ENCODE measurements at regions not wholly inside any gene's neighbourhood (a gene's known extent, or its start where the extent isn't known, plus 50 kb on each side); places are given as distances from the start of the nearest gene placed in this dataset.

DNA sequence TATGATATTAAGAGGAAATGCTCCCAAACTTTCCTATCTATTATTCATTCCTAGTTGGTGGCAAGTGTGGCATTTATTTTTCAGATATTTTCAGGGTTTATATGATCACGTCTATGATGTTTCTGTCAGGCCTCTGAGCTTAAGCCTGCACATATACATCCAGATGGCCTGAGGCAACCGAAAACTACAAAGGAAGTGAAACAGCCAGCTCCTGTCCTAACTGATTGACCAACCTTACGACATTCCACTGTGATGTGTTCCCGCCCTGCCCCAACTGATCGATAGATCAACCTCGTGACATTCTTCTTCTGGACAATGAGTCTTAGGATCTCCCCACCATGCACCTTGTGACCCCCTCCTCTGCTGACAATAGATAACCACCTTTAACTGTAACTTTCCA is 67.6 kb upstream of the CTSO start:
- H3K27me3 ChIP-seq: no peaks in the 10 kb centered on the region
- intact Hi-C loops (cut with DNase I): no loop called here
- 87 to 92% (median 89%) methylated on average over 6 of the region's 6 CpGs for WGBS, 4 donors

DNA sequence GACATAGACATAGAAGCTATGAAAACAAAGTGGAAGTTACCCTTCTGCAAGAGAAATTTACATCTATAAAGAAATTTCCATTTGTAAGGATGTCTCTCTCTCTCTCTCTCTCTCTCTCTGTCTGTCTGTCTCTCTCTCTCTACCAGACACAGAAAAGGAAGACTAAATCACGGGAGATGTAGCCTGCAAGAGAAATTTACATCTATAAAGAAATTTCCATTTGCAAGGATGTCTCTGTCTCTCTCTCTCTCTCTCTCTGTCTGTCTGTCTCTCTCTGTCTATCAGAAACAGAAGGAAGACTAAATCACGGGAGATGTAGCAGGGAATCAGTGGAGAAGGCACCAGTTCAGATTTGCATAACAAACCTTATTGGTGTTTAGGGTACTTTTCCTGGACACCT is 65.6 kb upstream of the CTSO start:
- H3K9me3 ChIP-seq: no peaks in the 10 kb centered on the region
- 32 to 40% (median 36%) methylated on average over 2 of the region's 2 CpGs for WGBS, 4 donors
- H3K27me3 ChIP-seq: no peaks in the 10 kb centered on the region
- no peaks in the 10 kb centered on the region for H3K36me3 ChIP-seq
- DNase-seq (no peak), ATAC-seq (no peak)
- H3K4me3 ChIP-seq: no peak overlapping the region
- intact Hi-C loops (cut with DNase I): no loop called here
- TF ChIP-seq POLR2A (IDR thresholded peaks at IDR 0.05): no peak
- TF ChIP-seq, protein P1, sequence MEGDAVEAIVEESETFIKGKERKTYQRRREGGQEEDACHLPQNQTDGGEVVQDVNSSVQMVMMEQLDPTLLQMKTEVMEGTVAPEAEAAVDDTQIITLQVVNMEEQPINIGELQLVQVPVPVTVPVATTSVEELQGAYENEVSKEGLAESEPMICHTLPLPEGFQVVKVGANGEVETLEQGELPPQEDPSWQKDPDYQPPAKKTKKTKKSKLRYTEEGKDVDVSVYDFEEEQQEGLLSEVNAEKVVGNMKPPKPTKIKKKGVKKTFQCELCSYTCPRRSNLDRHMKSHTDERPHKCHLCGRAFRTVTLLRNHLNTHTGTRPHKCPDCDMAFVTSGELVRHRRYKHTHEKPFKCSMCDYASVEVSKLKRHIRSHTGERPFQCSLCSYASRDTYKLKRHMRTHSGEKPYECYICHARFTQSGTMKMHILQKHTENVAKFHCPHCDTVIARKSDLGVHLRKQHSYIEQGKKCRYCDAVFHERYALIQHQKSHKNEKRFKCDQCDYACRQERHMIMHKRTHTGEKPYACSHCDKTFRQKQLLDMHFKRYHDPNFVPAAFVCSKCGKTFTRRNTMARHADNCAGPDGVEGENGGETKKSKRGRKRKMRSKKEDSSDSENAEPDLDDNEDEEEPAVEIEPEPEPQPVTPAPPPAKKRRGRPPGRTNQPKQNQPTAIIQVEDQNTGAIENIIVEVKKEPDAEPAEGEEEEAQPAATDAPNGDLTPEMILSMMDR (IDR thresholded peaks at IDR 0.05): no peak
- no peak overlapping the region for H3K27ac ChIP-seq
- no peaks in the 10 kb centered on the region for H3K4me1 ChIP-seq

More for the DNA sequence above, 67.6 kb upstream of the CTSO start:
- no peak overlapping the region for H3K4me3 ChIP-seq
- ATAC-seq (no peak), DNase-seq (no peak)
- no peak for TF ChIP-seq POLR2A (IDR thresholded peaks at IDR 0.05)
- TF ChIP-seq, protein P1 (IDR thresholded peaks at IDR 0.05): no peak
- H3K9me3 ChIP-seq: no peaks in the 10 kb centered on the region
- no peaks in the 10 kb centered on the region for H3K36me3 ChIP-seq
- H3K4me1 ChIP-seq: no peaks in the 10 kb centered on the region
- H3K27ac ChIP-seq: no peak overlapping the region

DNA sequence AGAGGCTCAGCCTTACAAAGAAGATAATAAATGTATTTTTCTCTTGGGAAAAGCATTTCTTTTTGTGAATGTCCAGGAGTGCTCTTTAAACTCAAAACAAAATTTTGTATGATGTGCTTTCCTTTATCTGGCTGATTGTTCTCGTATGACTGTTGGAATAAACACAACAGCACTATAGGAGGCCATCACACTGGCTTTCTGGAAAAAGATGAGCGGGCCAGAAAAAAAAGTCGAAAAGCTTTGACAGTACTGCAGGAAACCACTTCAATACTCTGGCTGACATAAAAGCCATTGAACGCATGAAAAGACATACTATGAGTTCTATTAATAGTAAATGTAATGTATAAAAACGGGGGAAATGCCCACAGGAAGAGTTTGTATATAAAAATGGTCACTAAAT is 64.7 kb upstream of the CTSO start:
- Histone ChIP-seq H3K36me3 (no peaks in the 10 kb centered on the region), H3K27ac (no peak overlapping the region), H3K4me1 (no peaks in the 10 kb centered on the region), H3K9me3 (no peaks in the 10 kb centered on the region), H3K27me3 (no peaks in the 10 kb centered on the region), H3K4me3 (no peak overlapping the region)
- DNase-seq: no peak
- no peak for ATAC-seq
- TF ChIP-seq POLR2A (IDR thresholded peaks at IDR 0.05): no peak
- TF ChIP-seq, protein P1 (IDR thresholded peaks at IDR 0.05): no peak
- WGBS, 4 donors: 44 to 62% (median 50%) methylated on average over 5 of the region's 5 CpGs
- intact Hi-C loops (cut with DNase I): no loop called here

DNA sequence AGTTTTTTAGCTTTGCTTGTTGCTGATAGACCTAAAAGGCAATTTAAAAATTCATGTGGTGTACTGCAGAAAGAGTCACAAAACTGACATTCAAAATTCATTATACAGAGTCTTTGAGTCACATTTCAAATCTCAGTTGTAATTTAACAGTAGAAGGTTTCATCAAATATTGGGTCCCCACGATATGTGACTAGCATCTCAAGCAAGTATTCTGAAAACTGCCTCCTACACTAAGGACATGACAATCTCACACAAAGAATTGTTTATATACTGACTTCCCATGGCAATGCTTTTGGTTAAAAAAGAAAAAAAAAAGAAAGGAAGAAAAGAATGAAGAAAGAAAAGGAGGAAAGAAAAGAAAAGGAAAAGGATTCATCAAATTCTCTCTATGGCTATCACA is 62.1 kb upstream of the CTSO start:
- WGBS, 4 donors: 67 to 83% (median 79%) methylated on average over 1 of the region's 1 CpG
- TF ChIP-seq, protein P1 (IDR thresholded peaks at IDR 0.05): no peak
- no peak for TF ChIP-seq POLR2A (IDR thresholded peaks at IDR 0.05)

More for the DNA sequence above, 62.1 kb upstream of the CTSO start:
- Histone ChIP-seq H3K27me3 (no peaks in the 10 kb centered on the region), H3K9me3 (no peaks in the 10 kb centered on the region), H3K27ac (no peak overlapping the region), H3K4me3 (no peak overlapping the region), H3K4me1 (no peaks in the 10 kb centered on the region), H3K36me3 (no peaks in the 10 kb centered on the region)
- no peak for ATAC-seq
- intact Hi-C loops (cut with DNase I): no loop called here
- DNase-seq: no peak
